Karpas-422 (cell line): ENCODE measurements at regions not wholly inside any gene's neighbourhood (a gene's known extent, or its start where the extent isn't known, plus 50 kb on each side); places are given as distances from the start of the nearest gene placed in this dataset.

Experiments used
- DNase-seq: peaks from one replicate; pipeline ENCODE4 v3.0.0-alpha.2; 2015
- H2AFZ ChIP-seq: fragments of 200-600 bp; sonication (generic); 2 replicates; pipeline ENCODE4 v1.6.1; 2014; ENCODE audit warnings: antibody characterized with exemption, low read length, mixed read lengths
- H3K27ac ChIP-seq: fragments of 200-600 bp; sonication (generic); 2 replicates; pipeline ENCODE4 v1.5.1; 2014; ENCODE audit warnings: mild to moderate bottlenecking, low read length, moderate library complexity
- H3K27me3 ChIP-seq: fragments of 200-600 bp; sonication (generic); 2 replicates; pipeline ENCODE4 v1.6.1; 2014; ENCODE audit warnings: low read length, mixed read lengths
- H3K36me3 ChIP-seq: fragments of 200-600 bp; sonication (generic); 2 replicates; pipeline ENCODE4 v1.6.1; 2014; ENCODE audit warnings: low read length, mixed read lengths; ENCODE audit not compliant: insufficient read depth
- H3K4me1 ChIP-seq: fragments of 200-600 bp; sonication (generic); 2 replicates; pipeline ENCODE4 v1.6.1; 2014; ENCODE audit warnings: mild to moderate bottlenecking, low read length, mixed read lengths
- H3K4me2 ChIP-seq: fragments of 200-600 bp; sonication (generic); 2 replicates; pipeline ENCODE4 v1.6.1; 2014; ENCODE audit warnings: low read length, low read depth, mild to moderate bottlenecking; ENCODE audit not compliant: poor library complexity, severe bottlenecking
- H3K4me3 ChIP-seq: fragments of 200-600 bp; sonication (generic); 2 replicates; pipeline ENCODE4 v1.5.1; 2014; ENCODE audit warnings: mild to moderate bottlenecking, antibody characterized with exemption, low read length, mixed read lengths
- H3K79me2 ChIP-seq: fragments of 200-600 bp; sonication (generic); 2 replicates; pipeline ENCODE4 v1.6.1; 2014; ENCODE audit warnings: mild to moderate bottlenecking, low read length, mixed read lengths
- H3K9ac ChIP-seq: fragments of 200-600 bp; sonication (generic); 2 replicates; pipeline ENCODE4 v1.6.0; 2014; ENCODE audit warnings: low read length
- H3K9me2 ChIP-seq: fragments of 200-600 bp; sonication (generic), shearing (Covaris generic); replicated peaks from 2 replicates; pipeline ENCODE4 v1.6.0; 2014; ENCODE audit warnings: mild to moderate bottlenecking, low read length, moderate library complexity; ENCODE audit not compliant: insufficient read depth
- H3K9me3 ChIP-seq: fragments of 300-700, 200-600 bp; sonication (generic); 2 replicates; pipeline ENCODE4 v1.6.1; 2014; ENCODE audit warnings: low read length, mixed read lengths
- H4K20me1 ChIP-seq: fragments of 200-600 bp; sonication (generic); 2 replicates; pipeline ENCODE4 v1.6.1; 2014; ENCODE audit warnings: mild to moderate bottlenecking, antibody characterized with exemption, low read length, low read depth; ENCODE audit not compliant: insufficient read depth

DNA sequence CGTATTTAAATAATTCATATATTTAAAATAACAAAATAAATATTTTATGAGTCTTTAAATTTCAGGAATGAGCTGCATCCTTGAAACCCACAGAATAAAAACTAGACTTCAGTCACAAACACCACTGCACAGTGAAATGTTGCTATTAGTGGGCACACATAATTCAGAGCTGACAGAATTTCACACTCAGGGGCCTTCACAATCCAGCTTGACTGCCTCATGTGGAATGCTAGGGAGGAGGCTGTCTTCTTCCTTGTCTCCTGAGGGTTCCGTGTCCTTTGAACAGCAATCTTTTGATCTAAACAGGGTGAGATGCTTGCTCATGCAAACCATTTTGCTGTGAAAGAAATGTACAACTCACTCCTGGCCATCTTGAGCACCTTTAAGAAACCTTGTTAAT, 346.7 kb downstream of the CCSER2 start:
- Histone ChIP-seq H3K9ac (no peak overlapping the region), H2AFZ (no peak overlapping the region), H3K27me3 (no peaks in the 10 kb centered on the region), H3K9me3 (no peaks in the 10 kb centered on the region), H3K4me1 (no peaks in the 10 kb centered on the region), H3K4me2 (no peak overlapping the region), H3K27ac (no peak overlapping the region), H3K79me2 (no peaks in the 10 kb centered on the region), H4K20me1 (no peaks in the 10 kb centered on the region), H3K9me2 (no peaks in the 10 kb centered on the region), H3K4me3 (no peak overlapping the region), H3K36me3 (no peaks in the 10 kb centered on the region)
- DNase-seq, result no peak

DNA sequence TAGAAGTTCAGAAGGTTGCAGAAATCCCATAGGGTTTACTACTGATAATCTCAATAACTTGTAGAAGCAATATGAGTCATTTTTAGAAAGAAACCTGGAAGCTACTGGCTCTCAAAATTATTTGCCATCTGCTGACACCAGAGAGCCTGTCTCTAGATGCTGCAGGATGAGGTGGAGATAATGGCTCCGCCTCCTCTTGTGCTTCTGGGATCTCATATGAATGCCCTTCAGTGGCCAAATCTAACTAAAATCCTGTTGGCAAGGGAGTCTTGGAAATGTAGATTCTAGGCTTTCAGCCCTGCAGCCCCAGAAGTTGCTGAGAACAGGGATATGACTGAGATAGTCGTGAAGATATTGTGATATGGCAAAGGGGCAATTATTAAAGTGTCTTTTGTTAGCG, 348.1 kb downstream of the CCSER2 start:
- Histone ChIP-seq H3K9me3 (no peaks in the 10 kb centered on the region), H3K4me2 (no peak overlapping the region), H3K79me2 (no peaks in the 10 kb centered on the region), H3K4me1 (no peaks in the 10 kb centered on the region), H4K20me1 (no peaks in the 10 kb centered on the region), H3K4me3 (no peak overlapping the region), H3K9me2 (no peaks in the 10 kb centered on the region), H2AFZ (no peak overlapping the region), H3K36me3 (no peaks in the 10 kb centered on the region), H3K27me3 (no peaks in the 10 kb centered on the region), H3K27ac (no peak overlapping the region), H3K9ac (no peak overlapping the region)
- DNase-seq, result no peak

- Histone ChIP-seq H3K36me3 (no peaks in the 10 kb centered on the region), H3K9ac (no peak overlapping the region), H3K79me2 (no peaks in the 10 kb centered on the region), H3K27me3 (no peaks in the 10 kb centered on the region), H2AFZ (no peak overlapping the region), H3K27ac (no peak overlapping the region), H3K4me1 (no peaks in the 10 kb centered on the region), H3K4me2 (no peak overlapping the region), H3K9me2 (no peaks in the 10 kb centered on the region), H4K20me1 (no peaks in the 10 kb centered on the region), H3K9me3 (no peaks in the 10 kb centered on the region), H3K4me3 (no peak overlapping the region)
- DNase-seq, result no peak
Measured at GRCh38 chr10:84681781-84682180, 353.4 kb downstream of the CCSER2 start.

- H3K9me2 ChIP-seq, result no peaks in the 10 kb centered on the region
- no peak overlapping the region for H3K9ac ChIP-seq
- H4K20me1 ChIP-seq, result no peaks in the 10 kb centered on the region
- no peak overlapping the region for H3K27ac ChIP-seq
- H3K9me3 ChIP-seq, result no peaks in the 10 kb centered on the region
- no peak overlapping the region for H3K4me3 ChIP-seq
- H3K79me2 ChIP-seq, result no peaks in the 10 kb centered on the region
- H3K27me3 ChIP-seq, result no peaks in the 10 kb centered on the region
- H3K4me1 ChIP-seq, result no peaks in the 10 kb centered on the region
- H2AFZ ChIP-seq, result no peak overlapping the region
- no peak overlapping the region for H3K4me2 ChIP-seq
- no peaks in the 10 kb centered on the region for H3K36me3 ChIP-seq
- DNase-seq, result no peak
Measured at GRCh38 chr10:84683550-84683949, 355.2 kb downstream of the CCSER2 start.

DNA sequence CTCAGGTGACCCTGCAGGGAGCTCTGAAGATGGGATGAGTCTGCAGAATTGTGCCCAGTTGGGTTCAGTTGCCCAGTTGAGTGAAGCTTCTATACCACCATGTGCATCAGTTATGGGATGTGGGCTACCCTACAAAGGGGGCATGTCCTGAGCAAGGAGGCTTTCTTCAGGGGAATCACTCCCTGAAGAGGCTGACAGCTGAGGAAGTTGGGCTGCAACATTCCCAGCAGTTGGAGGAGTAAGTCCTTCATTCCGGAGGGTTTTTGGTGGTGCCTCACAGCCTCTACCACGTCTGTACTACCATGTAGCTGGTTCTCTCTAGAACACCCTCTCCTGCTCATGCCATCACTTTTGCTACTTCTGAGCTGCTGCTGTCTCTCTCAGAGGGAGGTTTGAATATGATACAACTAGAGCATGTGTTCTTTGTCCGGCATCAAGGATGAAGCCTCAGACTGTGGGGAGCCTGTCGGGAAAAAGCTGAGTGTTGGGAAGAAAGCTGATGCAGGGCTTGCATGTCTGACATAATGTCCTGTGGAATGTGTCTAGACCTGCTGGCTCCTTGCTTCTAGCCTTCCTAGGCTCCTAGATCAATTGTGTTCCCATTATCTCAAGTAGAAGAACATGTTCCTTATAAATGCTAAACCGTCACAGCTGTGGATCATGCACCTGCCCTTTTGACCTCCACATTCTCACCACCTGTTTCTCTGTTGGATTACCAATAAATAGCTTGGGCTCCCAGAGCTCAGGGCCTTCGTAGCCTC, 355.8 kb downstream of the CCSER2 start:
- H3K36me3 ChIP-seq, result no peaks in the 10 kb centered on the region
- no peak overlapping the region for H3K9ac ChIP-seq
- H3K9me2 ChIP-seq, result no peaks in the 10 kb centered on the region
- H3K4me3 ChIP-seq, result no peak overlapping the region
- H3K79me2 ChIP-seq, result no peaks in the 10 kb centered on the region
- no peaks in the 10 kb centered on the region for H3K9me3 ChIP-seq
- H3K4me2 ChIP-seq, result no peak overlapping the region
- H4K20me1 ChIP-seq, result no peaks in the 10 kb centered on the region
- no peak overlapping the region for H3K27ac ChIP-seq
- no peak for DNase-seq
- H3K27me3 ChIP-seq, result no peaks in the 10 kb centered on the region
- H2AFZ ChIP-seq, result no peak overlapping the region
- no peaks in the 10 kb centered on the region for H3K4me1 ChIP-seq

- H2AFZ ChIP-seq, result no peak overlapping the region
- DNase-seq, result no peak
- no peaks in the 10 kb centered on the region for H3K9me3 ChIP-seq
- no peaks in the 10 kb centered on the region for H3K27me3 ChIP-seq
- H3K36me3 ChIP-seq, result no peaks in the 10 kb centered on the region
- no peak overlapping the region for H3K9ac ChIP-seq
- no peaks in the 10 kb centered on the region for H4K20me1 ChIP-seq
- no peak overlapping the region for H3K4me2 ChIP-seq
- H3K9me2 ChIP-seq, result no peaks in the 10 kb centered on the region
- no peak overlapping the region for H3K27ac ChIP-seq
- H3K79me2 ChIP-seq, result no peaks in the 10 kb centered on the region
- no peak overlapping the region for H3K4me3 ChIP-seq
- no peaks in the 10 kb centered on the region for H3K4me1 ChIP-seq
Measured at GRCh38 chr10:84685047-84685660, 356.8 kb downstream of the CCSER2 start.

GRCh38 chr10:84693006-84693405, 364.6 kb downstream of the CCSER2 start:
- Histone ChIP-seq H3K36me3 (no peaks in the 10 kb centered on the region), H3K27ac (no peak overlapping the region), H3K9me3 (no peaks in the 10 kb centered on the region), H3K4me1 (no peaks in the 10 kb centered on the region), H3K9ac (no peak overlapping the region), H3K4me3 (no peak overlapping the region), H3K27me3 (no peaks in the 10 kb centered on the region), H3K9me2 (no peaks in the 10 kb centered on the region), H3K4me2 (no peak overlapping the region), H2AFZ (no peak overlapping the region), H4K20me1 (no peaks in the 10 kb centered on the region), H3K79me2 (no peaks in the 10 kb centered on the region)
- DNase-seq, result no peak

GRCh38 chr10:84695902-84696301, 367.5 kb downstream of the CCSER2 start:
- Histone ChIP-seq H3K9ac (no peak overlapping the region), H3K4me2 (no peak overlapping the region), H4K20me1 (no peaks in the 10 kb centered on the region), H3K36me3 (no peaks in the 10 kb centered on the region), H3K27me3 (no peaks in the 10 kb centered on the region), H3K79me2 (no peaks in the 10 kb centered on the region), H3K27ac (no peak overlapping the region), H3K9me2 (no peaks in the 10 kb centered on the region), H3K9me3 (no peaks in the 10 kb centered on the region), H3K4me1 (no peaks in the 10 kb centered on the region), H2AFZ (no peak overlapping the region), H3K4me3 (no peak overlapping the region)
- no peak for DNase-seq
